Fibroblast of lung (primary cell): ENCODE measurements at regions not wholly inside any gene's neighbourhood (a gene's known extent, or its start where the extent isn't known, plus 50 kb on each side); places are given as distances from the start of the nearest gene placed in this dataset.

Experiments
- DNase-seq, 2 donors: peaks; one replicate each; pipeline versions ENCODE4 v3.0.0 to v3.0.0-alpha.2; 2010; ENCODE audit warnings: low read depth in 2 of 2
- H2AFZ ChIP-seq: 2 replicates; pipeline ENCODE4 v1.5.1; 2012; ENCODE audit warnings: low read length, control low read depth, inconsistent platforms
- H3K27ac ChIP-seq: 2 replicates; pipeline ENCODE4 v1.5.1; 2011; ENCODE audit warnings: low read length, control low read depth; ENCODE audit not compliant: insufficient read depth
- H3K27me3 ChIP-seq: 2 replicates; pipeline ENCODE4 v1.5.1; 2011; ENCODE audit warnings: mild to moderate bottlenecking, low read length; ENCODE audit not compliant: control insufficient read depth, insufficient read depth
- H3K36me3 ChIP-seq: 2 replicates; pipeline ENCODE4 v1.5.1; 2011; ENCODE audit warnings: low read length; ENCODE audit not compliant: control insufficient read depth, insufficient read depth
- H3K4me1 ChIP-seq: 2 replicates; pipeline ENCODE4 v1.5.1; 2011; ENCODE audit warnings: low read length; ENCODE audit not compliant: control insufficient read depth, insufficient read depth; ENCODE audit errors: extremely low read depth
- H3K4me2 ChIP-seq: 2 replicates; pipeline ENCODE4 v1.5.1; 2011; ENCODE audit warnings: low read length, control low read depth; ENCODE audit not compliant: insufficient read depth; ENCODE audit errors: extremely low read depth
- H3K4me3 ChIP-seq, 4 experiments: fragments of 200-600 bp in 1 of 4; sonication (generic) in 1 of 4; replicated peaks in 1 of 4; 2 replicates each; pipeline ENCODE4 v1.5.1; 2011 to 2016; ENCODE audit warnings: low read length in 4 of 4, low read depth in 3 of 4, mild to moderate bottlenecking in 3 of 4, control low read depth in 2 of 4, inconsistent platforms in 1 of 4, mixed read lengths in 1 of 4; ENCODE audit not compliant: insufficient read depth in 1 of 4; ENCODE audit errors: control extremely low read depth in 1 of 4
- H3K79me2 ChIP-seq: 2 replicates; pipeline ENCODE4 v1.5.1; 2012; ENCODE audit warnings: mild to moderate bottlenecking, low read length, inconsistent platforms; ENCODE audit not compliant: control insufficient read depth, insufficient read depth
- H3K9ac ChIP-seq: 2 replicates; pipeline ENCODE4 v1.5.1; 2011; ENCODE audit warnings: mild to moderate bottlenecking, low read length, control low read depth; ENCODE audit not compliant: insufficient read depth
- H3K9me3 ChIP-seq: 2 replicates; pipeline ENCODE4 v1.5.1; 2012; ENCODE audit warnings: low read depth, low read length; ENCODE audit not compliant: control insufficient read depth, insufficient read depth
- H4K20me1 ChIP-seq: 2 replicates; pipeline ENCODE4 v1.5.1; 2011; ENCODE audit warnings: low read length; ENCODE audit not compliant: control insufficient read depth, insufficient read depth; ENCODE audit errors: extremely low read depth
- EZH2 ChIP-seq: IDR thresholded peaks from 2 replicates; pipeline ENCODE4 v1.5.1; 2012; ENCODE audit warnings: low read length, control low read depth, mild to moderate bottlenecking; ENCODE audit errors: missing control alignments
- TF ChIP-seq, protein P1 (sequence below), 2 donors: IDR thresholded peaks in 1 of 2; conservative IDR thresholded peaks in 1 of 2; 1 replicate in 1 of 2; 2 replicates in 1 of 2; pipeline ENCODE4 v1.5.1; 2011 to 2012; ENCODE audit warnings: low read length in 2 of 2, control low read depth in 1 of 2, inconsistent platforms in 1 of 2, low read depth in 1 of 2, mild to moderate bottlenecking in 1 of 2

DNA sequence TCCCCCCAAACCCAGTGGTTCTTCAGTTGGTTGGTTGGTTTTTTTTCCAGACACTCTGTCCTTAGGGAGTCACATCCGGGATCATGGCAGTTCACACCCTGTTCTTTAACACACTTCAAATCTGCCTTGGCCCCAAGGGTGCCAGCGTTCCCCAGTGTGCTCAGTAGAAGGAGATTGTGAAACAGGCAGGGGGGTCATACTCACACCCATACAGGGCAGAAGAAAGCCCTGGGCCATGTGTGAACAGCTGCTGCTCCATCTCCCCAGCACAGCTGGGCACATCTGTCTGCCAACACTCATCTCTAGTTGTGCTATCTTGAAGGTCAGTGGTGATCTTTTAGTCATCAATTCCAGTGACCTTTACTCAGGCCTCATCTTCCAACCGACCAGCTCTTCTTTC is 64.4 kb upstream of the FUT8 start:
- no peaks in the 10 kb centered on the region for H3K27me3 ChIP-seq
- H3K9me3 ChIP-seq = no peaks in the 10 kb centered on the region
- TF ChIP-seq, protein P1, sequence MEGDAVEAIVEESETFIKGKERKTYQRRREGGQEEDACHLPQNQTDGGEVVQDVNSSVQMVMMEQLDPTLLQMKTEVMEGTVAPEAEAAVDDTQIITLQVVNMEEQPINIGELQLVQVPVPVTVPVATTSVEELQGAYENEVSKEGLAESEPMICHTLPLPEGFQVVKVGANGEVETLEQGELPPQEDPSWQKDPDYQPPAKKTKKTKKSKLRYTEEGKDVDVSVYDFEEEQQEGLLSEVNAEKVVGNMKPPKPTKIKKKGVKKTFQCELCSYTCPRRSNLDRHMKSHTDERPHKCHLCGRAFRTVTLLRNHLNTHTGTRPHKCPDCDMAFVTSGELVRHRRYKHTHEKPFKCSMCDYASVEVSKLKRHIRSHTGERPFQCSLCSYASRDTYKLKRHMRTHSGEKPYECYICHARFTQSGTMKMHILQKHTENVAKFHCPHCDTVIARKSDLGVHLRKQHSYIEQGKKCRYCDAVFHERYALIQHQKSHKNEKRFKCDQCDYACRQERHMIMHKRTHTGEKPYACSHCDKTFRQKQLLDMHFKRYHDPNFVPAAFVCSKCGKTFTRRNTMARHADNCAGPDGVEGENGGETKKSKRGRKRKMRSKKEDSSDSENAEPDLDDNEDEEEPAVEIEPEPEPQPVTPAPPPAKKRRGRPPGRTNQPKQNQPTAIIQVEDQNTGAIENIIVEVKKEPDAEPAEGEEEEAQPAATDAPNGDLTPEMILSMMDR (conservative IDR thresholded peaks at IDR 0.05 in 1 of 2, IDR thresholded peaks at IDR 0.05 in 1 of 2; ENCODE audit: low read depth in 1 of 2, low read length in 2 of 2) = no peak
- no peak for TF ChIP-seq EZH2
- no peak overlapping the region for H2AFZ ChIP-seq
- H3K9ac ChIP-seq = no peak overlapping the region
- peaks cover 3% of the 10 kb centered on the region for H3K4me1 ChIP-seq
- H3K4me2 ChIP-seq = no peak overlapping the region
- H4K20me1 ChIP-seq = no peaks in the 10 kb centered on the region
- peak in 1 of 2 donors; percentile 83 for DNase-seq
- no peak overlapping the region for H3K4me3 ChIP-seq
- H3K79me2 ChIP-seq = no peaks in the 10 kb centered on the region
- H3K36me3 ChIP-seq = no peaks in the 10 kb centered on the region
- H3K27ac ChIP-seq = no peak overlapping the region

- DNase-seq = no peak
These were observed 63.4 kb upstream of the FUT8 start for GRCh38 chr14:65349100-65349499.

GRCh38 chr14:65351493-65352194 is 60.9 kb upstream of the FUT8 start:
- H3K4me1 ChIP-seq = peaks cover 3% of the 10 kb centered on the region

More at GRCh38 chr14:65349100-65349499, 63.4 kb upstream of the FUT8 start:
- H3K36me3 ChIP-seq = no peaks in the 10 kb centered on the region
- TF ChIP-seq EZH2 = no peak
- TF ChIP-seq, protein P1 (conservative IDR thresholded peaks at IDR 0.05 in 1 of 2, IDR thresholded peaks at IDR 0.05 in 1 of 2; ENCODE audit: low read depth in 1 of 2, low read length in 2 of 2) = no peak
- no peak overlapping the region for H3K4me3 ChIP-seq
- H4K20me1 ChIP-seq = no peaks in the 10 kb centered on the region
- no peak overlapping the region for H3K9ac ChIP-seq
- H3K4me1 ChIP-seq = peaks cover 3% of the 10 kb centered on the region
- no peaks in the 10 kb centered on the region for H3K9me3 ChIP-seq
- H2AFZ ChIP-seq = no peak overlapping the region
- H3K79me2 ChIP-seq = no peaks in the 10 kb centered on the region
- H3K27ac ChIP-seq = no peak overlapping the region
- H3K4me2 ChIP-seq = no peak overlapping the region
- no peaks in the 10 kb centered on the region for H3K27me3 ChIP-seq

More at GRCh38 chr14:65351493-65352194, 60.9 kb upstream of the FUT8 start:
- no peak overlapping the region for H3K27ac ChIP-seq
- no peak overlapping the region for H3K9ac ChIP-seq
- no peak overlapping the region for H3K4me2 ChIP-seq
- TF ChIP-seq EZH2 = no peak
- TF ChIP-seq, protein P1 (conservative IDR thresholded peaks at IDR 0.05 in 1 of 2, IDR thresholded peaks at IDR 0.05 in 1 of 2; ENCODE audit: low read depth in 1 of 2, low read length in 2 of 2) = no peak
- no peak overlapping the region for H2AFZ ChIP-seq
- no peak overlapping the region for H3K4me3 ChIP-seq
- H3K36me3 ChIP-seq = no peaks in the 10 kb centered on the region
- H3K27me3 ChIP-seq = no peaks in the 10 kb centered on the region
- no peaks in the 10 kb centered on the region for H3K79me2 ChIP-seq
- no peaks in the 10 kb centered on the region for H3K9me3 ChIP-seq
- no peaks in the 10 kb centered on the region for H4K20me1 ChIP-seq
- no peak for DNase-seq
